ENCODE measurements at regions not wholly inside any gene's neighbourhood (a gene's known extent, or its start where the extent isn't known, plus 50 kb on each side); places are given as distances from the start of the nearest gene placed in this dataset.

DNA sequence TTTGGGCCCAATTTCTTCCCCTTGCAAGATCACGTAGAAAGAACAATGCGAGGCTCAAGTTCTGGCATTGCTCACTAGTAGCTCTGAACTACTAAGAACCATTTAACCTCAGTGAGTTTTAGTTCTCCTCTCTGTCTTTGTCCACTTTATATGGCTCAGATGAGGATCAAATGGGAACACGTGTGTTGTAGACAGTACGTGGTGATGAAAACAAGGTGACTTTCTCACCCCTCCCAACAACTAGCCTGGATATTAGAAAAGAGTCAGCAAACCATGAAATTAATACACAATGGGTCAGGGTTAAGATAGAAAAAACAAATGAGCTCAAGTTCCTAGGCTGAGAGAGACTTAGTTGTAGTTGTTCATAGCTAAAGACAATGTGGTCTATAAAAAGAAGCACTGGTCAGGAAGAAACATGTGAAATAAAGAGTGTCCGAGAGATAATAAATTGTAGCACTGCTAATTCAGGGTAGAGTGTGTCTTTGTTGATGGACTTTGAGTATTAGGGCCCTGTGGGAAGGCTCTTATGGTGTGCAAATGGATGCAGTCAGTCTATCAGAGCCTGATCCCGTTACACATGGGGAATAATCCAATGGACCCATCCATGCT is 417.0 kb downstream of the HAPSTR1 start:
- H3K9me3 ChIP-seq (ENCODE audit: control insufficient read depth in 2 of 3, low read length in 3 of 3), result no peaks in the 10 kb centered on the region
- Mint-ChIP-seq H3K9me3 (peaks cover 2 to 31% (median 9%) of the 10 kb centered on the region in 11 donors), H3K4me1 (no peaks in the 10 kb centered on the region), H3K27me3 (peaks cover 0 to 16% (median 12%) of the 10 kb centered on the region in 5 donors), H3K27ac (no peak overlapping the region), H3K36me3 (peaks cover 0 to 3% (median 0%) of the 10 kb centered on the region in 5 donors), H3K4me3 (no peak overlapping the region)
- ATAC-seq, result no peak
- ChIA-PET CTCF (no interaction called here), POLR2A (no interaction called here)
- no peaks in the 10 kb centered on the region for H3K27me3 ChIP-seq (ENCODE audit: control insufficient read depth in 2 of 2, insufficient read depth in 2 of 2, low read length in 2 of 2)
- no peaks in the 10 kb centered on the region for H3K4me1 ChIP-seq (ENCODE audit: control insufficient read depth in 2 of 2, insufficient read depth in 2 of 2, low read length in 2 of 2)
- H3K36me3 ChIP-seq (ENCODE audit: control insufficient read depth in 2 of 3, insufficient read depth in 3 of 3, low read length in 3 of 3), result no peaks in the 10 kb centered on the region
- H3K4me3 ChIP-seq (ENCODE audit: low read length), result no peak overlapping the region
- no peak for DNase-seq
- H3K27ac ChIP-seq (ENCODE audit: low read depth, low read length), result no peak overlapping the region
- intact Hi-C loops (cut with micrococcal nuclease), result no loop called here

- ATAC-seq, result no peak
- Histone ChIP-seq H3K27me3 (ENCODE audit: control insufficient read depth in 2 of 2, insufficient read depth in 2 of 2, low read length in 2 of 2) (no peaks in the 10 kb centered on the region), H3K36me3 (ENCODE audit: control insufficient read depth in 2 of 3, insufficient read depth in 3 of 3, low read length in 3 of 3) (no peaks in the 10 kb centered on the region), H3K27ac (ENCODE audit: low read depth, low read length) (no peak overlapping the region), H3K4me3 (ENCODE audit: low read length) (no peak overlapping the region), H3K4me1 (ENCODE audit: control insufficient read depth in 2 of 2, insufficient read depth in 2 of 2, low read length in 2 of 2) (no peaks in the 10 kb centered on the region), H3K9me3 (ENCODE audit: control insufficient read depth in 2 of 3, low read length in 3 of 3) (no peaks in the 10 kb centered on the region)
- Mint-ChIP-seq H3K27ac (no peak overlapping the region), H3K9me3 (peaks cover 4 to 36% (median 11%) of the 10 kb centered on the region in 11 donors), H3K4me1 (no peaks in the 10 kb centered on the region), H3K4me3 (no peak overlapping the region), H3K36me3 (peaks cover 0 to 3% (median 0%) of the 10 kb centered on the region in 5 donors), H3K27me3 (peaks cover 0 to 16% (median 3%) of the 10 kb centered on the region in 5 donors)
- intact Hi-C loops (cut with micrococcal nuclease), result no loop called here
- DNase-seq, result no peak
- ChIA-PET CTCF (no interaction called here), POLR2A (no interaction called here)
Observed at GRCh38 chr16:9509663-9510062, 418.2 kb downstream of the HAPSTR1 start.

DNA sequence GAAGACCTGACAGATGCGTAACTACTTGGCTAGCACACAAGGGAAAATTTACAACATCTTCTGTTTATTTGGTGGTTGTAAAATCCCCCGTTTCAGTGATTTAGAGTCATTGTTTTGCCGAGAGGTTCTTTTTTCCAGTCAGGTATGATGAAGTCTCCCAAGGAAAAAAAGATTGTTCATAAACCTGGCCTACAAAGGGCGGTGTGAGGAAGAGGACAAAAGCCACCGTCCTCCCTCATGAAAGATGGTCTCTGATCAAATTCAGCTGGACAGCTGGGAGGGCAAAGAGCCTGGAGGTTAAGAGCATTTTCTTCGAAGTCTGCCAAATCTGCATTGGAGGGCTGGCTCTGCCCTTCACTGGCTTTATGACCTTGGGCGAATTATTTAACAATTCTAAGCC is 419.9 kb downstream of the HAPSTR1 start:
- H3K9me3 ChIP-seq (ENCODE audit: control insufficient read depth in 2 of 3, low read length in 3 of 3), result no peaks in the 10 kb centered on the region
- H3K27ac ChIP-seq (ENCODE audit: low read depth, low read length), result no peak overlapping the region
- H3K4me1 ChIP-seq (ENCODE audit: control insufficient read depth in 2 of 2, insufficient read depth in 2 of 2, low read length in 2 of 2), result no peaks in the 10 kb centered on the region
- Mint-ChIP-seq H3K36me3 (peaks cover 0 to 3% (median 0%) of the 10 kb centered on the region in 5 donors), H3K4me3 (no peak overlapping the region), H3K27ac (no peak overlapping the region), H3K27me3 (peaks cover 0 to 16% (median 0%) of the 10 kb centered on the region in 5 donors), H3K4me1 (no peaks in the 10 kb centered on the region), H3K9me3 (peaks cover 2 to 36% (median 11%) of the 10 kb centered on the region in 11 donors)
- intact Hi-C loops (cut with micrococcal nuclease), result no loop called here
- POLR2A ChIA-PET, result no interaction called here
- no peaks in the 10 kb centered on the region for H3K27me3 ChIP-seq (ENCODE audit: control insufficient read depth in 2 of 2, insufficient read depth in 2 of 2, low read length in 2 of 2)
- DNase-seq, result no peak
- no peak overlapping the region for H3K4me3 ChIP-seq (ENCODE audit: low read length)
- CTCF ChIA-PET, result no interaction called here
- no peaks in the 10 kb centered on the region for H3K36me3 ChIP-seq (ENCODE audit: control insufficient read depth in 2 of 3, insufficient read depth in 3 of 3, low read length in 3 of 3)
- no peak for ATAC-seq

GRCh38 chr16:9516444-9516843 is 425.0 kb downstream of the HAPSTR1 start:
- ChIA-PET POLR2A (no interaction called here), CTCF (no interaction called here)
- Histone ChIP-seq H3K27me3 (ENCODE audit: control insufficient read depth in 2 of 2, insufficient read depth in 2 of 2, low read length in 2 of 2) (no peaks in the 10 kb centered on the region), H3K27ac (ENCODE audit: low read depth, low read length) (no peak overlapping the region), H3K4me3 (ENCODE audit: low read length) (no peak overlapping the region), H3K9me3 (ENCODE audit: control insufficient read depth in 2 of 3, low read length in 3 of 3) (peaks cover 0 to 3% (median 0%) of the 10 kb centered on the region in 3 experiments), H3K4me1 (ENCODE audit: control insufficient read depth in 2 of 2, insufficient read depth in 2 of 2, low read length in 2 of 2) (no peaks in the 10 kb centered on the region), H3K36me3 (ENCODE audit: control insufficient read depth in 2 of 3, insufficient read depth in 3 of 3, low read length in 3 of 3) (no peaks in the 10 kb centered on the region)
- intact Hi-C loops (cut with micrococcal nuclease), result no loop called here
- H3K27ac Mint-ChIP-seq, result no peak overlapping the region
- H3K36me3 Mint-ChIP-seq, result peaks cover 0 to 3% (median 0%) of the 10 kb centered on the region in 5 donors
- ATAC-seq (no peak), DNase-seq (no peak)
- H3K4me1 Mint-ChIP-seq, result no peaks in the 10 kb centered on the region
- H3K9me3 Mint-ChIP-seq, result peaks cover 0 to 28% (median 7%) of the 10 kb centered on the region in 11 donors
- H3K4me3 Mint-ChIP-seq, result no peak overlapping the region
- H3K27me3 Mint-ChIP-seq, result no peaks in the 10 kb centered on the region

GRCh38 chr16:9518051-9518450 is 426.6 kb downstream of the HAPSTR1 start:
- Histone ChIP-seq H3K4me1 (ENCODE audit: control insufficient read depth in 2 of 2, insufficient read depth in 2 of 2, low read length in 2 of 2) (no peaks in the 10 kb centered on the region), H3K27me3 (ENCODE audit: control insufficient read depth in 2 of 2, insufficient read depth in 2 of 2, low read length in 2 of 2) (no peaks in the 10 kb centered on the region), H3K36me3 (ENCODE audit: control insufficient read depth in 2 of 3, insufficient read depth in 3 of 3, low read length in 3 of 3) (no peaks in the 10 kb centered on the region), H3K4me3 (ENCODE audit: low read length) (no peak overlapping the region), H3K27ac (ENCODE audit: low read depth, low read length) (no peak overlapping the region), H3K9me3 (ENCODE audit: control insufficient read depth in 2 of 3, low read length in 3 of 3) (peaks cover 0 to 3% (median 0%) of the 10 kb centered on the region in 3 experiments)
- no peaks in the 10 kb centered on the region for H3K27me3 Mint-ChIP-seq
- peaks cover 0 to 16% (median 4%) of the 10 kb centered on the region in 11 donors for H3K9me3 Mint-ChIP-seq
- no peaks in the 10 kb centered on the region for H3K36me3 Mint-ChIP-seq
- POLR2A ChIA-PET, result no interaction called here
- DNase-seq, result no peak
- H3K27ac Mint-ChIP-seq, result no peak overlapping the region
- no peak for ATAC-seq
- no peaks in the 10 kb centered on the region for H3K4me1 Mint-ChIP-seq
- CTCF ChIA-PET, result no interaction called here
- intact Hi-C loops (cut with micrococcal nuclease), result no loop called here
- H3K4me3 Mint-ChIP-seq, result no peak overlapping the region

GRCh38 chr16:9518581-9518980 is 427.1 kb downstream of the HAPSTR1 start:
- no peak overlapping the region for H3K4me3 Mint-ChIP-seq
- H3K36me3 ChIP-seq (ENCODE audit: control insufficient read depth in 2 of 3, insufficient read depth in 3 of 3, low read length in 3 of 3), result no peaks in the 10 kb centered on the region
- H3K4me3 ChIP-seq (ENCODE audit: low read length), result no peak overlapping the region
- H3K4me1 Mint-ChIP-seq, result no peaks in the 10 kb centered on the region
- ChIA-PET POLR2A (no interaction called here), CTCF (no interaction called here)
- H3K36me3 Mint-ChIP-seq, result no peaks in the 10 kb centered on the region
- H3K27ac Mint-ChIP-seq, result no peak overlapping the region
- intact Hi-C loops (cut with micrococcal nuclease), result no loop called here
- no peak overlapping the region for H3K27ac ChIP-seq (ENCODE audit: low read depth, low read length)
- peaks cover 0 to 10% (median 3%) of the 10 kb centered on the region in 11 donors for H3K9me3 Mint-ChIP-seq
- ATAC-seq, result no peak
- H3K27me3 Mint-ChIP-seq, result no peaks in the 10 kb centered on the region
- H3K27me3 ChIP-seq (ENCODE audit: control insufficient read depth in 2 of 2, insufficient read depth in 2 of 2, low read length in 2 of 2), result no peaks in the 10 kb centered on the region
- no peak for DNase-seq
- no peaks in the 10 kb centered on the region for H3K4me1 ChIP-seq (ENCODE audit: control insufficient read depth in 2 of 2, insufficient read depth in 2 of 2, low read length in 2 of 2)
- H3K9me3 ChIP-seq (ENCODE audit: control insufficient read depth in 2 of 3, low read length in 3 of 3), result peaks cover 0 to 3% (median 0%) of the 10 kb centered on the region in 3 experiments

GRCh38 chr16:9521749-9522370 is 430.4 kb downstream of the HAPSTR1 start:
- CTCF ChIA-PET, result interaction anchor here (0.6 kb wide), 1 partner anchor 55 kb away, joined by 3 read pairs; no protein-coding TSS in a partner anchor
- Histone ChIP-seq H3K27me3 (ENCODE audit: control insufficient read depth in 2 of 2, insufficient read depth in 2 of 2, low read length in 2 of 2) (no peaks in the 10 kb centered on the region), H3K27ac (ENCODE audit: low read depth, low read length) (no peak overlapping the region), H3K4me1 (ENCODE audit: control insufficient read depth in 2 of 2, insufficient read depth in 2 of 2, low read length in 2 of 2) (no peaks in the 10 kb centered on the region), H3K36me3 (ENCODE audit: control insufficient read depth in 2 of 3, insufficient read depth in 3 of 3, low read length in 3 of 3) (no peaks in the 10 kb centered on the region), H3K9me3 (ENCODE audit: control insufficient read depth in 2 of 3, low read length in 3 of 3) (peaks cover 0 to 3% (median 0%) of the 10 kb centered on the region in 3 experiments), H3K4me3 (ENCODE audit: low read length) (no peak overlapping the region)
- ATAC-seq (no peak), DNase-seq (no peak)
- Mint-ChIP-seq H3K4me1 (no peaks in the 10 kb centered on the region), H3K9me3 (peaks cover 4 to 23% (median 11%) of the 10 kb centered on the region in 11 donors), H3K36me3 (peaks cover 0 to 4% (median 0%) of the 10 kb centered on the region in 5 donors), H3K27me3 (peaks cover 0 to 3% (median 0%) of the 10 kb centered on the region in 5 donors), H3K27ac (no peak overlapping the region), H3K4me3 (no peak overlapping the region)
- POLR2A ChIA-PET, result no interaction called here
- intact Hi-C loops (cut with micrococcal nuclease), result no loop called here
